BJ (cell line): ENCODE measurements at regions not wholly inside any gene's neighbourhood (a gene's known extent, or its start where the extent isn't known, plus 50 kb on each side); places are given as distances from the start of the nearest gene placed in this dataset.
"Not testable (repeated sequence)": the region's sequence is repeated elsewhere in the genome, so short reads cannot be mapped to it uniquely, and the experiment has no call there.

Experiments
- CTCF ChIA-PET: fragments of 350-600 bp; formaldehyde crosslinking; extraction: SDS; loops from one replicate; lab custom pipeline; 2021; ENCODE audit warnings: antibody characterized with exemption, inconsistent platforms; lab: Yijun Ruan, JAX
- POLR2A ChIA-PET: fragments of 300-600 bp; sonication (Branson Sonifier 250); formaldehyde crosslinking; extraction: SDS; loops from one replicate; lab custom pipeline; 2021; ENCODE audit warnings: antibody characterized with exemption; lab: Charles Lee
- DNase-seq: peaks from one replicate; pipeline ENCODE4 v3.0.0-alpha.2; 2011; ENCODE audit warnings: low read depth
- H3K27me3 ChIP-seq: 2 replicates; pipeline ENCODE4 v1.6.0; 2011; ENCODE audit warnings: low read length; ENCODE audit not compliant: control insufficient read depth, insufficient read depth
- H3K36me3 ChIP-seq: 2 replicates; pipeline ENCODE4 v1.5.1; 2011; ENCODE audit warnings: low read length; ENCODE audit not compliant: control insufficient read depth, insufficient read depth
- H3K4me3 ChIP-seq: 2 replicates; pipeline ENCODE4 v1.5.1; 2011; ENCODE audit warnings: low read depth, mild to moderate bottlenecking, control low read depth, low read length
- CTCF ChIP-seq: IDR thresholded peaks from 2 replicates; pipeline ENCODE4 v1.5.1; 2011; ENCODE audit warnings: low read depth, mild to moderate bottlenecking, control low read depth, inconsistent platforms, low read length, moderate library complexity; ENCODE audit not compliant: insufficient read depth

GRCh38 chr5:100110497-100110896 is 424.7 kb upstream of the FAM174A start:
- H3K36me3 ChIP-seq = no peaks in the 10 kb centered on the region
- no peak for TF ChIP-seq CTCF
- CTCF ChIA-PET = no interaction called here
- H3K4me3 ChIP-seq = no peak overlapping the region
- POLR2A ChIA-PET = no interaction called here
- no peaks in the 10 kb centered on the region for H3K27me3 ChIP-seq
- no peak for DNase-seq

DNA sequence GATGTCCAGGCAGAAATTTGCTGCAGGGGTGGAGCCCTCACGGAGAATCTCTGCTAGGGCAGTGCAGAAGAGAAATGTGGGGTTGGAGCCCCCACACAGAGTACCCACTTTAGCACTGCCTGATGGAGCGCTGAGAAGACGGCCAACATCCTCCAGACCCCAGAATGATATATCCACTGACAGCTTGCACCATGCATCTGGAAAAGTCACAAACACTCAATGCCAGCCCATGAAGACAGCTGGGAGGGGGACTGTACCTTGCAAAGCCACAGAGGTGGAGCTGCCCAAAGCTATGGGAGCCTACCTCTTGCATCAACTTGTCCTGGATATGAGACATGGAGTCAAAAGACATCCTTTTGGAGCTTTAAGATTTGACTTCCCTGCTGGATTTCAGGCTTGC is 426.3 kb upstream of the FAM174A start:
- DNase-seq = no peak
- Histone ChIP-seq H3K4me3 (no peak overlapping the region), H3K36me3 (no peaks in the 10 kb centered on the region), H3K27me3 (no peaks in the 10 kb centered on the region)
- TF ChIP-seq CTCF = no peak
- ChIA-PET CTCF (no interaction called here), POLR2A (no interaction called here)

DNA sequence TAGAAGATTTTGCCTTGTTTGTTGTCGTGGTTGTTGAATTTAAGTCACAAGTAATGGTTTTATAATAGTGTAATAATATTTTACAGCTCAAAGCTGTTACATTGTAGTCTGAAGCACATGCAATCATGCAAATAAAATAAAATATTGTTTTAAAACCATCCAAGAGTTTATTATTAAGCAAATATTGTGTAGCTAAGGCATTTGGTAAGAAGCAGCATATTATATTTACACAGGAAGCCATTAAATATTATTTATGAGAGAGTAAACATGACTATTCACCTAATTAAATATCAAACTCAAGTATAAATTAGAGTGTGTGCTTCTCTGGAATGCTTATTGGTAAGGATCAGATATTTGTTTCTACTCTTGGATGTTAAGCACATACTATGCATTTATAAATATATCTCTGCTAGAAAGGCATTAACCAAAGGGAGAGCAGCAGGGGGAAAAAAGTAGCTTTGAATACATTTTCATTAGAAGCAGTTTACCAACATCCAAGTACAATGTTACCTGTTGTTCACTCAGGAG is 431.5 kb upstream of the FAM174A start:
- H3K36me3 ChIP-seq, H3K4me3 ChIP-seq, CTCF ChIA-PET, POLR2A ChIA-PET, H3K27me3 ChIP-seq, DNase-seq: not testable (repeated sequence)

DNA sequence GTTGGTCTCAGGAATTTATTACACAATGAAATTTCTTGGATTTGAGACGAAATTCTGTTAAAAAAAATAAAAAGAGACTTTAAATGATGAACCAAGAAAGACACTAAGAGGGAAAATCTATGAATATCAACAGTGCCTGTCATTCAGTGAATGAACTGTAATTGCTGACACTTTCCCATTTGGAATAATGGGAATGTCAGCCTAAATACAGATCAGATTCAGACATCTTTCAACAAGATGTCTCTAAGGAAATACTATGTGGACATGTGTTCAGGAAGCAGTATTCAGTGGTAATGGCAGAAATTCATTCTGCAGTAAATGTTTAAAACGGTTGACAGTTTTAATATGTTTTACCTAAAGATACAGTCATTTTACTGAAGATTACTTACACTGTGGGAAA is 433.7 kb upstream of the FAM174A start:
- H3K27me3 ChIP-seq, DNase-seq, CTCF ChIA-PET, H3K4me3 ChIP-seq, H3K36me3 ChIP-seq, POLR2A ChIA-PET: not testable (repeated sequence)

- H3K4me3 ChIP-seq, DNase-seq, H3K36me3 ChIP-seq, H3K27me3 ChIP-seq, CTCF ChIA-PET, POLR2A ChIA-PET: not testable (repeated sequence)
Measured at GRCh38 chr5:100096328-100096727, 438.8 kb upstream of the FAM174A start.

- POLR2A ChIA-PET, CTCF ChIA-PET: not testable (repeated sequence)
Measured at GRCh38 chr5:100080703-100081102, 454.5 kb upstream of the FAM174A start.

GRCh38 chr5:100079163-100079562 is 456.0 kb upstream of the FAM174A start:
- H3K4me3 ChIP-seq, POLR2A ChIA-PET, H3K36me3 ChIP-seq, DNase-seq, CTCF ChIA-PET, H3K27me3 ChIP-seq: not testable (repeated sequence)

More at GRCh38 chr5:100080703-100081102, 454.5 kb upstream of the FAM174A start:
- not testable (repeated sequence) for H3K27me3 ChIP-seq, DNase-seq, H3K36me3 ChIP-seq, H3K4me3 ChIP-seq

GRCh38 chr5:100066020-100066419 is 469.2 kb upstream of the FAM174A start:
- H3K27me3 ChIP-seq, H3K36me3 ChIP-seq, CTCF ChIA-PET, POLR2A ChIA-PET, H3K4me3 ChIP-seq, DNase-seq: not testable (repeated sequence)
